NCI-H460 (cell line): ENCODE measurements at regions not wholly inside any gene's neighbourhood (a gene's known extent, or its start where the extent isn't known, plus 50 kb on each side); places are given as distances from the start of the nearest gene placed in this dataset.
A peak's percentile ranks its signal among the peaks of the same experiment; 100 is the strongest.

Experiments
- DNase-seq: peaks from one replicate; pipeline ENCODE4 v3.0.0-alpha.2; 2016; ENCODE audit warnings: low read depth; ENCODE audit errors: extremely low read depth

DNA sequence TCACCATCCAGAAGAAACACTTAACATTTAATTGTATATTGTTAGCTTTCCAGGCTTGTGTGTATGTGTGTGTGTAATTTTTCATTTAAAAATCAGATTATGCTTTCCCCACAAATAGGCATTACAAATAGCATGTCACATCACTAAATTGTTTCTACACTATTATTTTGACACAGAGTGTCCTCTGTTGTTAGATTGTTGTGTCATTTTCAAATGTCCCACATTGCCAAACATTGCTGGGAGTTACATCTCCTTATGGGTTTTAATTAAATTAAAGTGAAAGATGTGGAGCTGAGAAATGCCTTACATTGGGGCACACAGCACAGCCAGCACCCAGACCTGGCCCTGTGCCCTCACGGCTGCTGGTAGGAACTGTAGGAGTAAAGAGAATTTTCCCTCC is 295.6 kb downstream of the ZEB1 start:
- no peak for DNase-seq

DNA sequence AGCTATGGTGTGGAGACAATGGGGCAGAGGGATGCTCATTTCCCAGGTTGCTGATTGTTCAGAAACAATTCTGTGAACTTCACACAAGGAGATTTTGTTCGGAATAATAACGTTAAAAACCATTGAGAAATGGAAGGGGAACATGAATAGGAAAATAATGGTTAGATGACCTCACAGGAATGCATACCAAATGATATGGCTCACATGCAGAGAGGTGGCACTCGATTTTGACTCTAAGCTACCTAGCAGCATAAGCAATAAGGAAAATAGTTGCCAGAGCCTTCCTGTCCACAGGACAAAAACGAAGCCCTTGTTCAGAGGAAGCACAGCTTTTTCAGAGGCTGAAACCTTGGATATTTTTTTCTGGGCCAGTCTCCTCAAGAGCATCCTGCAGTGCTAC is 293.1 kb downstream of the ZEB1 start:
- DNase-seq = no peak

DNA sequence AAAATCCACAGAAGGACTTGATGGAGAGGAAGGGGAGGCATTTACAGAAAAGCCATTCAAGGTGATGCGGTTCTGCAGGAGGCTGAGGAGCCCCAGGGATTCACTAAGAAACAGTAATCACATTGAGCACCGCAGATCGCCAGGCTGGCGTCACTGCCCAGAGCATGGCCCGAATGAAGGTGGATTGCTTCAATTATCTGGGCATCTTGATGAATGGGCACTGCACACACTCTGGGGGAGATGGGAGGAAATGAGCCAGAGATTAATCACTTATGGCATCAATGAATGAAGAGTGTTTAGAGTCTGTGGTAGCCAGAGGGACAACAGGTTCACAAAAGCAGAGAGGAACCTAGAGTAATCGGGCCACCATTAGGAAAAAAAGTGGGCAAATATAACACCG is 292.1 kb downstream of the ZEB1 start:
- DNase-seq = no peak

DNA sequence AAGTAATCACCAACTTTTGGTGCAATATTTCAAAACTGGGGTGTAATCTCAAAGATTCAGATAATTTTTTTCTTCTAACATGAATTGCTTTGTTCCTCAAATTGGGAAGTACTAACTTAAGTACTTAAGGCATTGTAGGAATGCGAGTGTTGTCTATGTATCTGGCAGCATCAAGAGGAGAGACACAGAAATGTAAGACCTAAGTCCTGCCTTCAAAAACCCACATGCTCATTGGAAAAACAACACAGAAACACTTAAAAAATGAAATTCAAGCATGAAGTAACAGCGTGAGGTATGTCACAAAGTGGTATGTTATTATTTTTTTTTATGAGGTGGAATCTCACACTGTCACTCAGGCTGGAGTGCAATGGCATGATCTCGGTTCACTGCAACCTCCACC is 288.5 kb downstream of the ZEB1 start:
- no peak for DNase-seq

DNA sequence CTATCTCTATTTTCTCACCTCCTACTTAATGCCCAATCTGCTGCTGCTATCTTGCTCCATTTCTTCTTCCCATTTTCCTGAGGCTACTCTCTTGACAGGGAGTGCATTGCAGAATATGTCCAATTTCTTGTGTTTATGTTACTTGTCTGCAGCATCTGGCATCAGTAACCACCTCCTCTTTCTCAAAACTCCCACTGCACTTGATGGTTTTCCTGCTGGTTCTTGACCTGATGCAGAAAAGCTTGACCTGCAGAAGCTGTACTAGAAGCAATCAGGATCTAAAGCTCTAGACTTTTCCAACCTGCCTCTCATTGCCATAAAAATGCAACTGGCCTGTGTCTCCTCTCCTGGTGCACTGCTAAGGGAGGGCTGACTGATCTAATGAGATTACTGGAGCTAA is 287.8 kb downstream of the ZEB1 start:
- no peak for DNase-seq

DNA sequence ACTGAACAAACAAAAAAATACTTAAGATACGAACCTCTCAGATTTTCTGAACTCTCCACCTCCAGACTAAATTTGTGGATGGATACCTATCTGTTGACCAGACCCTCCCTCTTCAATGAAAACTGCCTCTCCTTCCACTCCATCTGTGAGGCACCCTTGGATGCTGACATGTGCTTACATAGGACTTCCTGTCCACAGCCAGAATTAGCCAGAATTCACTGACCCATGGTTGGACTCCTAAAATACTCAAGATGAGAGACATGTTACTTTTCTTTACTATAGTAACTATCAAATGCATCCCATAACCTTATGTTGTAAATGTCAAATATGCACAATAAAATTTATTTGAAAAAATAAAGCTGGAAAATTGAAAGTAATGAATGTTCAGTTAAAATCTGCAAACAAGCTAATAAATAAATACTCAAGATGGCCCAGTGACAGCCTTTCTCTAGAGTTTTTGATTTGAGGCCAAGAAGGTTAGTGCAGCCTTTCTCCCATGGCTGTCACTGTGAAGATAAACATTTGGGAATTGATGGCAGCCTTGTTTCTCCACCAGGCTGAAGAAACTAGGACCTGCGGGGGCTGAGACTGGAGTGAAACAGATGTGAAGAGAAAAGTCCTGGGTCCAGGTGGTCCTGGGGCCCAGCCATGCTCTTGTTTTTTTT is 287.0 kb downstream of the ZEB1 start:
- DNase-seq = no peak

DNA sequence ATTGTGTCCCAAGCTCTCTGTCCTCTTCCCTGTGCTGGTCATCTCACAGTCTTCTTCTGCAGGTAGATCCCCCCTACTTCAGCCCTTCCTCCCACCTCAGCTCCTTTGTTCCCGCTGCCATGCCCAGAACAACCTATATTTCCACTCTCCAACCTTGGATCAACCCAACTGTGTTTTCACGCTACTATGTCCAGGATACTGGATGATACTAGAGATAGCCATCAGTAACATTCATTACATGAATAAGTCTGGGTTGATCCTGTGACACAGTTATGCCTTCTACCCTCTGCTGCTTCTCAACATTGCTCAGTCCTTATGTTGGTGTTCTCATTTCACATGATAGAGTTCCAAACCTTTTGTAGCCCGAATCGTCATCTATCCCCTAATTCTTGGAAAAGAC is 286.4 kb downstream of the ZEB1 start:
- no peak for DNase-seq

DNA sequence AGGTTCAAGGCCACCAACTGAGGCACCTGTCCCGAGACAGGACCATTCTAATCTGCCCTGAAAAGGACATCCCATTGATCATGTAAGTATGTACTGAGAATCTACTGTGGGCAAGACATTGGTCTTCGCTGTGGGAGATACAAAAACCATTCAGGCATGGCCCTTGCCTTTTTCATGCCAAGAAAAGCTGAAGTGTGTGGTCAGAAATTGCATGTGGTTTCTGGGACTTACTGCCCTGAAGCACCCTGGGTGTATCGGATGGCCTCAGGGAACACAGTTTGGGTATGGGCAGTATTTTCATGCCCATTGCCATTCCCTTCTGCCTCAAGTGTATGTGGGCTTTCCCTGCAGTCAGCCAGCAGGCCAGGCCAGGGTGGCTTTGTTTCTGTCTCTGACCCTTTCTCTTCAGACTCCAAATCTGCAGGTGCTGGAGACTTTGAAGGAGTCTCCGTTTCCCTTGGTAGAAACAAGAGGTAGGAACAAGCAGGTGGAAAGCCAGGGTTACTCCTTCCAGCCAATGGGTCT is 285.7 kb downstream of the ZEB1 start:
- DNase-seq = no peak

DNA sequence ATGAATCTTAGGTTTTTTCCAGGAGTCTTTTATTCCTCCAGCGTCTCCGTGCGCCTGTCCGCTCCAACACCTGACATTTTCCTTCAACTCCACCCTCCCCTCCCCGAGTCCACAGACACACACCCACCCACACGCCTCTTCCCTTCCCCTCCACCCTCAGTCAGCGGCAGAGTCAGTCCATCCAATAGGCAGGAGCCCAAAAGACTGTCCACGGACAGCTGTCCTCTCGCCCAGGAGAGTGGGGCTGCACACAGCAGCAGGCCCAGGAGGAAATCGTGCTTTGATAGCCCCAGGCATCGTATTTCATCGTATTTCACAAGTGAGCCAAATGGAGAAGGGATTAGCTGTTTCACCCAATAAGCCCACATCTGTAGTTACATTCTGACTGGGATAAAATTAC is 285.1 kb downstream of the ZEB1 start:
- no peak for DNase-seq

DNA sequence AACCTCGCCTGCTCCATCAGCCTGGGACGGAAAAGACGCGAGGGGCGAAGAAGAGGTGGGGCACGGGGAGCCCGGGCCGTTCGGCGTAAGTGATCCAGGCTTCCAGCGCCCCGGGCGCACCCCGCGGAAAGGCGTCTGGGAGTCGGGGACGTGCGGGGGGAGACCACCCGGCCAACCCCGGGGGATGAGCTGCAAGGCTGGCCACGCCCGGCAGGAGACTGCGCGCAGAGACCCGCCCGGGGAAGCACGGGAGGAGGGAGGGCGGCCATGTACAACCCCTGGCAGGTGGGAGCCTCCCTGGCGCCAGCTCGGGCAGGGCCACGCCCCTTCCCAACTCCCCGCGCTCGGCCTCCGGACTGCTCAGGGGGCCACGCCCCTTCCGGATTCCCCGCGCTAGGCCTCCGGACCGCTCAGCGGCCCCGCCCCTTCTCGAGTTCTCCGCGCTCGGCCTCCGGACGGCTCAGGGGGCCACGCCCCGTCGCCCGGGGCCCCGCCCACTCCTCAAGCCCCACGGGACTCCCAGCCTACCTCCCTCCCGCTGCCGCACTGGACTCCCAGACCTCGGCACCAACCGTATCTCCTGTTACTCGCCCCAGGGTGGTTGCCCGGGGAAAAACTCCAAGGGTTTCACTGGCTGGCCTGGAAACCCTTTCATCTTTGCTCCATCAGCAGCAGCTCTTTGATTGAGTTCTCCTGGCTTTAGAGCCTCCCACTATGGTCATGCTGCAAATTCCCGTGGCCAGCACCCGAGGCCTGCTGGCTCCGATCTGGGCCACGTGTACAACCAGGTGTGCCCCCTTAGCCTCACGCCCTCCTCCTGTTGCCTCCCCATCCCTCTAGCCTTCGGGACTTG is 284.4 kb downstream of the ZEB1 start:
- peak; percentile 90 for DNase-seq

DNA sequence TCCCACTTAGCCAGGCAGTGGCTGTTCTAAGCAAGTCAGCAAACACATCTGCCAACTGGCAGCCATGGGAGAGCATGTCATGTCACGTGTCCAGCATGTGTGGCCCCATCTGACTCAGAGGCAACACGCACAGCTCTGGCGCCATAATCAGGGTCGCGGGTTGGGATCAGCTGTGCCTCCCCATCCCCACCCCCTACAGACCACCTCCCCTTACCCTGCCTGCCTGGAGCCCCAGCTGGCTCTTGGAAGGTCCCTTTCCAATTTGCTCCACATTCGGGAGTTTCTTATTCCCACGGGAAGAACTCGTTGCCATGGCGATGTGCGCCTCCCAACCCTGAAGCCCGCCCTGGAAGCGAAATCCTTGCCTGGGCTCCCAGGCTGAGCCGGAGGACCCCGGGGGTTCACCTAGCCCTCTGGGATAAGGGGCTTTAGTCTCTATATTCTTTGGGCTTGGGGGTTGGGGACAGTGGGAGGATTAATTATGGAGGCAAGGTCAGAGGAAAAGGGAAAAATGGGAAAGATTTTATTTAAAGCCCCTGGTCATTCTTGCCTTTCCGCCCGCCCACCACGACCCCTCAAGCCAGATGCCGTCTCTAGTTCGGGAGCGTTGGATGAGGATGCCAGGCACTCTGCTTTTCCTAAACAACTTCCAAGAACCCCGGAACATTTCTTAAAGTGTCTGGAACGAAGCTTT is 283.7 kb downstream of the ZEB1 start:
- DNase-seq = no peak

DNA sequence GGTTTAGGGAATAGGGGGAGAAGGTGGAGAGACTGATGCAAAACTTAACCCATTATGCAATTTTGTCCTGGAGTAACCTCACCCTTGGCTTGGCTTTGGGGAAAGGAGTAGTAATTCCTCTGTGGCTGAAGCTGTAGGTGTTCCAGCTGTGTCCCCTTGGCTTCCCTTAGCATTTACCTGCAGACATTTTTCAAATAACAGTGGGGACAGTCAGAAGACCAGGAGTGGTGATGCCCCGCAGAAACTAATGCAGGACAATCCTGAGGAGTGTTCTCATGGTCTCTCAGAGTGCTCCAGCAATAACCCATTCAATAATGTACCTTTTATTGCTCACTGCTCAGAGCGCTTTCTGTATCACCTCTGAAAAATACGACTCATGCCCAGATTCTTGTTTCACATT is 282.1 kb downstream of the ZEB1 start:
- no peak for DNase-seq

DNA sequence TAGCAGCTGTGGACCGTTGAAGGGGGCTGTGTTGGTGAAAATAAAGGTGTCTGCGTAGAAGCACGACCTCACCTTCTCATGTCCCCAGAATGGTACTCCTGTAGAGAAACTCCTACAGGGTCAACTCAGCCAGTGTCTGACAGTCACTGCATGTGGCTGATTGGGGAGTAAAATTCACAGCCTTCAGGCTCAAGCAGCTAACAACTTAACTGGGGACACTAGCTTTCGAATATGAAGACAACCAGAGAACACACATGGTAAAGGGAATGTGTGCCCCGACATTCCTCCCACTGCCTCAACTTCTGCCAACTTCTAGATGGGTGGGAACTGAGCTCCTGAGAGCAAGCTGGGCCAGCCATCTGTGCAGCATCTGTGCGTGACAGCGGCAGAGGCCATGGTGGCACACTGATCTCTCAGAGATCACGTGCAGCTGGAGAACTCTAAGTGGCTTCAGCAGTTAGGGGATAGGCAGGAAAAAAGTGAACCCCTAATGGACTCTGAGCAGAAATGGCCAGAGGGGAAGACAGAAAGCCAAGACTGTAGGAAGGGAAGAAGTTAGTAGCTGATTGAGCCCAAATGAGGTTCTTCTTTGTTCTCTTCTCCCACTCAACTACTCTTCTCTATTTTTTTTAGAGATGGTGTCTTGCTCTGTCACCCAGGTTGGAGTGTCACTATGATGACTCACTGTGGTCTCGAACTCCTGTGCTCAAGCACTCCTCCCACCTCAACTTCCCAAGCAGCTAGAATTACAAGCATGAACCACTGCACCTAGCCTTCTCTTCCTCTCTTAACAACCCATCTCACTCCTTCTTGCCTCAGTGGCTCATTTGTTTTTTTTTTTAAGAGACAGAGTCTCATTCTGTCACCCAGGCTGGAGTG is 280.8 kb downstream of the ZEB1 start:
- DNase-seq = no peak

DNA sequence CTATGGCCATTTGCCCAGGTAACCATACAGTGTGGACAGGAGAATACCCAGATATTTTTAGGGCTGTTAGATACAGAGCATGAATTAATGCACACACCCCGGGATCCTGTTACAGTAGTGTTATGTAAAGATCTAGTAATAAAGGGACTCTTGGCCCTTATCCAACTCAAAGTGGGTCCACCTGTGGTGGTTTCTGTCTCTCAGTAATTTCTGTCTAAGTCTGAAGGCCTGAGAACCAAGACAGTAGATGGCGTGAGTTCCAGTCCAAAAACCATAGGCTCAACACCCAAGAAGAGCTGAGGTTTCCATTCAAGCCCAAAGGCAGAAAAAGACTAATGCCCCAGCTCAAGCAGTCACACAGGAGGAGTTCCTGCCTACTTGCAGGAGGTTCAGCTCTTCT is 277.7 kb downstream of the ZEB1 start:
- DNase-seq = no peak

DNA sequence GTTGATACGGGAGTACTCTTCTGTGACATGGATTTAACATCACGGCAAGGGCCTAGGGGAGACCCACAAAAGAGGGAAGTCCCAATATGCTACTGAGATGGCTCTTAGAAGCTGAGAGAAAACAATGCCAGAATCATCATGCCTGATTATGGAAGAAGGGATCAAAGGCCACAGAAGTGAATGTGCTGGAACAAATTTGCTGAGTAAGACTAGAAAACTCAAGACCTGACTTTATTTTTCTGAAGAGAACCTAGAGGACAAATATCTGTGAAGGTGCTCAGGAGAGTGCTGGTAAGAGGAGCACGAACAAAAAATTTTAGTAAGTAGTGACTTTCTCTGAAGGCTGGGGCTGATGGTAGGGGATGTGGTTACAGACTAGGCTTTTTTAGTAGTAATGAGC is 277.0 kb downstream of the ZEB1 start:
- no peak for DNase-seq

DNA sequence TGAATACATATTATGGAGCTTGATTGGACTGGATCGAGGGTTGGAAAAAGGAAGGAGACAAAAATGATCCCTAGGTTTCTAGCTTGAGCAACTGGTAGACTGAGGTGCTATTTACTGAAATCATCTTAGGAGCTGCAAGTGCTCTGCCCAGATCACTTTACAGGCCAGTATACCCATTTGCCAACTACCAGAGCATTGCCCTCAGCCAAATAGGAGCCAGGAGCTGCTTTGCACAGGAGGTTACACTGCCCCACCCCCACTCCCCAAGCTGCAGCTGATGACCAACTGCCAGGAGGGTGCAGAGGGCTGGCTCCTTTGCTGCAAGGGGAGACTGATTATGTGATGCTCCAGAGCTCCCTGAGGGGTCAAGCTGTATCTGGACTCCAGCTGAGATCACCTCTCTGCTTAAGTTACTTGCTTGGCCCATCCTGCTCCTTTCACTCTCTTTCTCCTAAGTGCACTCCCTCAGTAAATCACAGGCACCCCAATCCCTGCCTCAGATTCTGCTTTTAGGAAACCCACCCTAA is 275.4 kb downstream of the ZEB1 start:
- no peak for DNase-seq

DNA sequence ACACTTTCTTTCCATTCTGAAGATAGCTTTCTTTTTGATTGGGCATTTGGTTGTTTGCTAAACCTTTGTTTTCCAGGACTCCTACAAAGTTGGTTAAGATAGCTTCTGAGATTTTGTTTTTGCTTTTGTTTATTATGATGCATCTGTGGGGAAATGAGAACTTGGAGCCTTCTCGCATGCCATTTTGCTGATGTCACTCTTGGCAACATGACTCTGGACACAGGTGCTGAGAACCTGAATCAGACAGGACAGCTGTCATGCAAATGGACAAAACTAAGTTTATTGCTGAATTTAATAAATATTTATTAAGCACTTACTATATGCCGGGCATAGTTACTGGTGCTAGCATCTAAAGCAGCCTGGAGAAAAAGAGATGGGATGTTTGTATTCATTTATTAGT is 274.1 kb downstream of the ZEB1 start:
- no peak for DNase-seq

DNA sequence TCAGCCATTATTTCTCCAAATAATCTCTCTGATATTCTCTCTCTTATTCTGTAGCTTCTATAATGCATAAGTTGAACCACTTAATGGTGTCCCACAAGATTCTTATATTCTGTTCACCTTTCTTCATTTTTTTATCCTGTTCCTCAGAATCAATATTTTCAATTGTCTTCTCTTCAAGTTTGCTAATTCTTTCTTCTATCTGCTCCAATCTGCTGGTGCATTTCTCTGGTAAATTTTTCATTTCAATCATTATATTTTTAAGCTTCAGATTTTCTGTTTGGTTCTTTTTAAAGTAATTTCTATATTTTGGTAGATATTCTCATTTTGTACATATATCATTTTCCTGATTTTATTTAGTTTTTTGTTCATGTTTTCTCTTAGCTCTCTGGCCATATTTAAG is 272.6 kb downstream of the ZEB1 start:
- no peak for DNase-seq

DNA sequence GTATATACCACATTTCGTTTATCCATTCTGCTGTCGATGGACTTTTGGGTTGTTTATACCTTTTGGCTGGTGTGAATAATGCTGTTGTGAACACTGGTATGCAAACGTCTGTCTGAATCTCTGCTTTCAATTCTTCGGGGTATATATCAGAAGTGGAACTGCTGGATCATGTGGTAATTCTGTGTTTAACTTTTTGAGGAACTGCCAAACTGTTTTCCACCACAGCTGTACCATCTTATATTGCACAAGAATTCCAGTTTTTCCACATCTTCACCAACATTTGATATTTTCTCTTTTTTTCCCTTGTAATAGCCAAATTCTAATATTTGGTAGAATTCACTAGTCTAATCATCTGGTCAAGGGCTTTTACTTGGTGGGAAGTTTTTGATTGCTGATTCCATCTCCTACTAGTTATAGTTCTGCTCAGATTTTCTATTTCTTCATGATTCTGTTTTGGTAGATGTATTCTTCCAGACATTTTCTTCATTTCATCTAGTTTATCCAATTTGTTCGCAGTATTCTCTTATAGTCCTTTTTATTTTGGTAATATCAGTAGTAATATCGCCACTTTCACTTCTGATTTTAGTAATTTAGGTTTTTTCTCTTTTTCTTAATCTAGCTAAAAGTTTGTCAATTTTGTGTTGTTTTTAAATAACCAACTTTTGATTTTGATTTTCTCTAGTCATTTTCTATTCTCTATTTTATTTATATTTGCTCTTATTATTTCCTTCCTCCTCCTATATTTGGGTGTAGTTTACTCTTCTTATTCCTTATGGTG is 271.2 kb downstream of the ZEB1 start:
- no peak for DNase-seq

DNA sequence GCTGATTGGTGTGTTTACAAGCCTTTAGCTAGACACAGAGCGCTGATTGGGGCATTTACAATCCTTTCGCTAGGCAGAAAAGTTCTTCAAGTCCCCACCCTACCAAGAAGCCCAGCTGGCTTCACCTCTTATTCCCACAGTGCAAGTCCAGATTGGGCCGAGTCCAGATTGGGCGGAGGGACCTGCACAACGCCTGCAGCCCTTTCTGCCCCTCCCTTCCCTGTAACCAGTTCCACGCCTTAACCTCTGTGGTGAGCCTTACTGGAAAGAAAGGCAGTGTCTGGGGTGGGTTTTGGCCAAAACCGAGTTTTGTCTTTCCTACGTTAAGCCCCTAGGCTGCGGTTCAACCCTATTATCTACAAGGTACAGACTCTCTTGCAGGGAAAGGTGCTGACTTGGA is 268.7 kb downstream of the ZEB1 start:
- DNase-seq = no peak
